C1 segment of cervical spinal cord (tissue), 14 donors: ENCODE measurements at regions not wholly inside any gene's neighbourhood (a gene's known extent, or its start where the extent isn't known, plus 50 kb on each side); places are given as distances from the start of the nearest gene placed in this dataset.

Source experiments
- DNase-seq, 14 donors: peaks; one replicate each; lab custom pipeline; 2025; lab: John Stamatoyannopoulos, UW

- DNase-seq = peak in 1 of 14 donors; percentile 15
These were observed 273.9 kb downstream of the GADD45G start for GRCh38 chr9:89878687-89879086.

GRCh38 chr9:89879276-89879675 lies 274.5 kb downstream of the GADD45G start:
- DNase-seq = no peak

- no peak for DNase-seq
These were observed 274.9 kb downstream of the GADD45G start for GRCh38 chr9:89879701-89880100.

GRCh38 chr9:89880161-89880560 lies 275.3 kb downstream of the GADD45G start:
- DNase-seq = no peak

GRCh38 chr9:89880721-89881120 lies 275.9 kb downstream of the GADD45G start:
- no peak for DNase-seq

- DNase-seq = no peak
These were observed 276.6 kb downstream of the GADD45G start for GRCh38 chr9:89881431-89881830.

GRCh38 chr9:89882930-89883361 lies 278.1 kb downstream of the GADD45G start:
- no peak for DNase-seq

GRCh38 chr9:89883401-89884341 lies 278.9 kb downstream of the GADD45G start:
- no peak for DNase-seq

GRCh38 chr9:89884356-89885083 lies 279.7 kb downstream of the GADD45G start:
- no peak for DNase-seq

- DNase-seq = no peak
These were observed 280.3 kb downstream of the GADD45G start for GRCh38 chr9:89885156-89885555.

GRCh38 chr9:89886281-89886700 lies 281.5 kb downstream of the GADD45G start:
- DNase-seq = no peak

- no peak for DNase-seq
These were observed 282.5 kb downstream of the GADD45G start for GRCh38 chr9:89887286-89887685.

- DNase-seq = no peak
These were observed 283.4 kb downstream of the GADD45G start for GRCh38 chr9:89888233-89888632.

- DNase-seq = no peak
These were observed 283.9 kb downstream of the GADD45G start for GRCh38 chr9:89888677-89889076.

- DNase-seq = no peak
These were observed 285.1 kb downstream of the GADD45G start for GRCh38 chr9:89889865-89890264.

GRCh38 chr9:89890326-89890980 lies 285.6 kb downstream of the GADD45G start:
- no peak for DNase-seq

GRCh38 chr9:89891221-89891590 lies 286.4 kb downstream of the GADD45G start:
- DNase-seq = no peak

GRCh38 chr9:89891591-89892304 lies 286.9 kb downstream of the GADD45G start:
- peak in 11 of 14 donors; percentile 9 to 64 (median 48) for DNase-seq

GRCh38 chr9:89892920-89893319 lies 288.1 kb downstream of the GADD45G start:
- no peak for DNase-seq

- DNase-seq = no peak
These were observed 289.1 kb downstream of the GADD45G start for GRCh38 chr9:89893886-89894285.

- DNase-seq = no peak
These were observed 292.1 kb downstream of the GADD45G start for GRCh38 chr9:89896806-89897340.
